GM12873 (cell line): ENCODE measurements at regions not wholly inside any gene's neighbourhood (a gene's known extent, or its start where the extent isn't known, plus 50 kb on each side); places are given as distances from the start of the nearest gene placed in this dataset.

Experiments used
- TF ChIP-seq, protein P1 (sequence below): IDR thresholded peaks from 2 replicates; pipeline ENCODE4 v1.5.1; 2012; ENCODE audit warnings: low read depth, mild to moderate bottlenecking, moderate library complexity, low read length, control low read depth; ENCODE audit not compliant: insufficient read depth; ENCODE audit errors: missing control alignments

DNA sequence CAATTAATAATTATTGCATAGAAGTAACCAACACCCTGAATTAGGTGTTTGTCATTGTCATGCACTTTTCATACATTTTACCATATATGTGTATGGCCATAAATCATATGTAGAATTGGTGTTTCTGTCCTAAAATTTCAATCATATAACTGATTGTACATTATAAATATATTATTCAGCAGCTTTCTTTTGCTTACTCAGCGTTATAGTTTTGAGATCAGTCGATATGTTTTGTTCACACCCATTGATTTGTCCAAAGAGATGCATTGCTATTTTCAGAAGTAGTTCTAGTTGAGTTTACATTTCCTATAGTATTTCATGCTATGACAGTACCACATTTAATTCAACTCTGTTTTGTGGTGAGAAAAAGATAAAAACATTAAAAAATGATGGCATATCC is 50.5 kb upstream of the PARP4 start:
- TF ChIP-seq, protein P1, sequence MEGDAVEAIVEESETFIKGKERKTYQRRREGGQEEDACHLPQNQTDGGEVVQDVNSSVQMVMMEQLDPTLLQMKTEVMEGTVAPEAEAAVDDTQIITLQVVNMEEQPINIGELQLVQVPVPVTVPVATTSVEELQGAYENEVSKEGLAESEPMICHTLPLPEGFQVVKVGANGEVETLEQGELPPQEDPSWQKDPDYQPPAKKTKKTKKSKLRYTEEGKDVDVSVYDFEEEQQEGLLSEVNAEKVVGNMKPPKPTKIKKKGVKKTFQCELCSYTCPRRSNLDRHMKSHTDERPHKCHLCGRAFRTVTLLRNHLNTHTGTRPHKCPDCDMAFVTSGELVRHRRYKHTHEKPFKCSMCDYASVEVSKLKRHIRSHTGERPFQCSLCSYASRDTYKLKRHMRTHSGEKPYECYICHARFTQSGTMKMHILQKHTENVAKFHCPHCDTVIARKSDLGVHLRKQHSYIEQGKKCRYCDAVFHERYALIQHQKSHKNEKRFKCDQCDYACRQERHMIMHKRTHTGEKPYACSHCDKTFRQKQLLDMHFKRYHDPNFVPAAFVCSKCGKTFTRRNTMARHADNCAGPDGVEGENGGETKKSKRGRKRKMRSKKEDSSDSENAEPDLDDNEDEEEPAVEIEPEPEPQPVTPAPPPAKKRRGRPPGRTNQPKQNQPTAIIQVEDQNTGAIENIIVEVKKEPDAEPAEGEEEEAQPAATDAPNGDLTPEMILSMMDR: no peak

DNA sequence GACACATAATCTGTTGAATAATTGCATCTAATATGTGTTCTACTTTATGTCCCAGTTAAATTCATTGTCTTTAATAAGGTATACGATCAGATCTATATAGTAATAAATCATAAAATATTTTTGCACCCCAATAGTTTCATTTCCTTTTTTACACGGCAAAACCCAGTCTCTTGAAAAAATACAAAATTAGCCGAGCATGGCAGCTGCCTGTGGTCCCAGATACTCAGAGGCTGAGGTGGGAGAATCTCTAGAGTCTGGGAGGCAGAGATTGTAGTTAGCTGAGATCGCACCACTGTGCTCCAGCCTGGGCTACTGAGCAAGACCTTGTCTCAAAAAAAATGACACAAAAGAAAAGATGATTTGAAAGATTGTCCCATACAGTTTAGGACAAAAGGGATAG is 52.3 kb upstream of the PARP4 start:
- TF ChIP-seq, protein P1: no peak

DNA sequence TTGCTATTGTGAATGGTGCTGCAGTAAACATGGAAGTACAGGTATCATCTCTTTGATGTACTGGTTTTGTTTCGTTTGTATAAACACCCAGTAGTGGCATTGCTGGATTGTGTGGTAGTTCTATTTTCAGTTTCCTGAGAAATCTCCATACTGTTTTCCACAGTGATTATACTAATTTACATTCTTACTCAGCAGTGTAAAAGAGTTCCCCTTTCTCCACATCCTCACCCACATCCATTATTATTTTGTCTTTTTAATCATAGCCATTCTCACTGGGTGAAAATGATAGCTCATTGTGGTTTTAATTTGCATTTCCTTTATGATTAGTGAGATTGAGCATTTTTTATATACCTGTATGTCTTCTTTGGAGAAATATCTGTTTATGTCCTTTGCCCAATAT is 62.3 kb upstream of the PARP4 start:
- TF ChIP-seq, protein P1: no peak

DNA sequence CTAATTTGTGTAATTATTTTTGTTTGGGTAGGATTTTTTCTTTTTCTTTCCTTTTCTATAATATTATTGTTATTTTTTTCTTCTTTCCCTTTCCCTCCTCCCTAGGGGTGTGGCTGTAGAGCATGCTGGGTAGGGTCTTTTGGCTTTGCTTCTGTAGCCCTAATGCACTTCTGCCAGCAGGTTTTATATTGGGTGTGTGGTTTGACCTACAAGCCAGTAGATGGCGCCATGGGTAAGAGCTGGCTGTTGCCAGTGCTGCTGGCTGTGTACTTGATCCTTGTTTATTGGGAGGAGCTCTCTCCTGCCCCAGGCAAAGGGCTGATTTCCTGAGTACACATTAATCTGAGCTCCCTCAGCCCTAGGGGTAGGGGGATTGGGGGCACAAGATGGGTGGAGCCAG is 67.7 kb upstream of the PARP4 start:
- TF ChIP-seq, protein P1: peak; percentile 57

DNA sequence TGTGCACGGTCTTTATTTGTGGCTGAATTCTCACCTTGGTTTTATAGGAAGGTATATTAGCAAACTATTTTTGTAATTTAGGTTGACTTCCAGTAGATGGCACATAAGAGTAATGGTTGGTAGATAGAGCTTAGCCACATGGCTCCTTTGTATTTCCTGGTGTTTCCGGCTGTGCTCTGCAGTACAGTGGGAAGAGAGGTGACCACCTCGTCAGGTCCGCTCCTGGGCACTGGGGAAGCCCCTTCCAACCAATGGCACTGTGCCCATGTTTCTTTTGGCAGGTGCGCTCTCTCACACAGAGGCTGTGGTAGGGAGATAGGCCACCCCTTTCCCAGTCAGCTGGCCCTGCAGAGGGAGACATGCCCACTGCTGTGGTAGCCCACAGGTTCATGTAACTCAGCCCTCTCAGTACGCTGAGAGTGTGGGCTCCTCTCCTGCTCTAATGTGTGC is 74.3 kb upstream of the ATP12A start:
- TF ChIP-seq, protein P1: peak; percentile 57

DNA sequence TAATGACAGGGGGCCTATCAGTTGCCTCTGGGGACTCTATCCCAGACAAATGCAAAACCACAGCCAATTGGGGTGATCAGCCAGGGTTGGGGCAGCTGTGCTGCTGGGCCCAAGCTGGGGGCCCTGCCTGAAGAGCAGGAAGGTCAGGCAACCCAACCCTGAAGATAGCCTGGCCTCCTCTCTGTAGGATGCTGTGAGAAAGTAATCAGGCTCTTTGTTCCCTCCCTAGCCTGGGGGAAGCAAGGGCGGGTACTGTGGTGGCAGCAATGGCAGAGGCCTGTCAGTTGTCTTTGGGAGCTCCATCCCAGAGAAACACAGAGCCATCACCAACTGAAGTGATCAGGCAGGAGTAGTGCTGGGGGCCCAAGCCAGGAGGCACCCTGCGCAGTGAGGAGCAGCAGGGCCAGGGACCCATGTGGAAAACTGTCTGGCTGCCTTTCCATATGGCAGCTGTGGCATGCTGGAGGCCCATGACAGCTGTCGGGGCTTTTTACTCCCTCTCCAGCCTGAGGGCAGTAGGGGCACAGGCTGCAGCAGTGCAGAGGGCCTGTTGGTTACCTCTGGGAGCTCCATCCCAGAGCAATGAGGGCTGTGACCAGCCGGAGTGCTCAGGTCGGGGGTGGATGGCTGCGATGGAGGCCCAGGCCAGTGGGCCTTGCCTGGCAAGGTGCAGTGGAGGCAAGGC is 73.6 kb upstream of the ATP12A start:
- TF ChIP-seq, protein P1: no peak

DNA sequence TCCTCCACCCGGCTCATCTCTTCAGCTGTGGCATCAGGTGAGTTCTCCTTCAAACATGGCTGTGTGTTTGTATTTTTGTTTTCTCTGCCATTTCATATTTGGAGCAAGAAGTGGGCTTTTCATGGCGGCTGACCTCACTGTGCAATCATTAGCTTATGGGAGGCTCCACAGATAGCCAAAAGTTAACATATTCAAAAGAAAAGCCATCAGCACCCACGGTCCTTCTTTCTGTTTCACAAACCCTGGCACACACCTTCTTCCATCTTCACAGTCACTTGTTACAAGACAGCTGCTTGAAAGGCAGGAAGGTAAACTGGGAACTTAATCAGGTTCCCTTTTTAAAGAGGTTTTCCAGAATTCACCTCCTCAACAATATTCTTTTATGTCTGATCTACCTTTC is 69.3 kb upstream of the ATP12A start:
- TF ChIP-seq, protein P1: no peak
